Activated CD4-positive, alpha-beta memory T cell treated with anti-CD3 and anti-CD28 coated beads for 36 hours (primary cell): ENCODE measurements at regions not wholly inside any gene's neighbourhood (a gene's known extent, or its start where the extent isn't known, plus 50 kb on each side); places are given as distances from the start of the nearest gene placed in this dataset.

Experiments
- CTCF ChIA-PET: fragments of 350-600 bp; sonication (Branson Sonifier 250); formaldehyde crosslinking; loops from one replicate; lab custom pipeline; 2021; ENCODE audit warnings: antibody characterized with exemption, inconsistent platforms; lab: Charles Lee
- POLR2A ChIA-PET: fragments of 350-600 bp; sonication (Branson Sonifier 250); formaldehyde crosslinking; loops from one replicate; lab custom pipeline; 2021; ENCODE audit warnings: antibody characterized with exemption; lab: Charles Lee
- DNase-seq: peaks from one replicate; pipeline ENCODE4 v3.0.0-alpha.2; 2020
- H3K27ac Mint-ChIP-seq: one replicate; pipeline ENCODE4 v1.8.0; 2021; ENCODE audit warnings: mixed read lengths
- H3K27me3 Mint-ChIP-seq: one replicate; pipeline ENCODE4 v1.8.0; 2021; ENCODE audit warnings: mixed read lengths
- H3K36me3 Mint-ChIP-seq: one replicate; pipeline ENCODE4 v1.8.0; 2021; ENCODE audit warnings: mixed read lengths
- H3K4me1 Mint-ChIP-seq: one replicate; pipeline ENCODE4 v1.8.0; 2021; ENCODE audit warnings: low read depth, mixed read lengths
- H3K4me3 Mint-ChIP-seq: one replicate; pipeline ENCODE4 v1.8.0; 2021; ENCODE audit warnings: mild to moderate bottlenecking, mixed read lengths
- H3K9me3 Mint-ChIP-seq: one replicate; pipeline ENCODE4 v1.8.0; 2021; ENCODE audit warnings: mixed read lengths
- intact Hi-C: fragments of 100-400 bp; cut with micrococcal nuclease; formaldehyde crosslinking; loops from one replicate; pipeline ENCODE4 v1.15.1; 2023

- Mint-ChIP-seq H3K4me1 (peaks cover 30% of the 10 kb centered on the region), H3K27me3 (peaks cover 3% of the 10 kb centered on the region), H3K4me3 (no peak overlapping the region), H3K9me3 (no peaks in the 10 kb centered on the region), H3K36me3 (no peaks in the 10 kb centered on the region), H3K27ac (peak overlapping the region; percentile 83)
- ChIA-PET POLR2A (interaction anchor here (0.6 to 1.6 kb wide), 4 partner anchors 12 to 195 kb away, joined by 3 to 4 read pairs (median 3); partner anchors contain the start of gene KLF7), CTCF (no interaction called here)
- DNase-seq: no peak
- intact Hi-C loops: loop anchor here (1.0 to 10.0 kb wide), 8 partner anchors 15 to 333 kb away; no protein-coding TSS in a partner anchor
These were observed 151.7 kb upstream of the KLF7 start for GRCh38 chr2:207317378-207317984.

GRCh38 chr2:207318181-207318628, 152.5 kb upstream of the KLF7 start:
- DNase-seq: no peak
- Mint-ChIP-seq H3K36me3 (no peaks in the 10 kb centered on the region), H3K27me3 (peaks cover 3% of the 10 kb centered on the region), H3K4me3 (no peak overlapping the region), H3K27ac (peak overlapping the region; percentile 83), H3K9me3 (no peaks in the 10 kb centered on the region), H3K4me1 (peaks cover 26% of the 10 kb centered on the region)
- ChIA-PET POLR2A (interaction anchor here (0.9 to 1.6 kb wide), 2 partner anchors 10 to 14 kb away, joined by 3 to 4 read pairs; no protein-coding TSS in a partner anchor), CTCF (no interaction called here)
- intact Hi-C loops: loop anchor here (10.0 kb wide), 1 partner anchor 333 kb away; no protein-coding TSS in a partner anchor

GRCh38 chr2:207319316-207319715, 153.6 kb upstream of the KLF7 start:
- Mint-ChIP-seq H3K4me3 (no peak overlapping the region), H3K4me1 (peaks cover 26% of the 10 kb centered on the region), H3K27ac (no peak overlapping the region), H3K36me3 (no peaks in the 10 kb centered on the region), H3K9me3 (no peaks in the 10 kb centered on the region), H3K27me3 (peaks cover 3% of the 10 kb centered on the region)
- DNase-seq: peak; percentile 36
- intact Hi-C loops: loop anchor here (10.0 kb wide), 1 partner anchor 335 kb away; no protein-coding TSS in a partner anchor
- ChIA-PET CTCF (no interaction called here), POLR2A (no interaction called here)

GRCh38 chr2:207320381-207321159, 154.8 kb upstream of the KLF7 start:
- Mint-ChIP-seq H3K27ac (no peak overlapping the region), H3K4me1 (peaks cover 26% of the 10 kb centered on the region), H3K9me3 (no peaks in the 10 kb centered on the region), H3K36me3 (no peaks in the 10 kb centered on the region), H3K4me3 (no peak overlapping the region), H3K27me3 (peaks cover 3% of the 10 kb centered on the region)
- intact Hi-C loops: no loop called here
- no peak for DNase-seq
- POLR2A ChIA-PET: no interaction called here
- CTCF ChIA-PET: interaction anchor here (1.5 kb wide), 1 partner anchor 14 kb away, joined by 4 read pairs; no protein-coding TSS in a partner anchor

GRCh38 chr2:207321514-207321913, 155.8 kb upstream of the KLF7 start:
- intact Hi-C loops: no loop called here
- Mint-ChIP-seq H3K9me3 (no peaks in the 10 kb centered on the region), H3K4me1 (peaks cover 26% of the 10 kb centered on the region), H3K27ac (no peak overlapping the region), H3K4me3 (no peak overlapping the region), H3K36me3 (no peaks in the 10 kb centered on the region), H3K27me3 (peaks cover 3% of the 10 kb centered on the region)
- no peak for DNase-seq
- ChIA-PET CTCF (no interaction called here), POLR2A (no interaction called here)

- CTCF ChIA-PET: no interaction called here
- Mint-ChIP-seq H3K9me3 (no peaks in the 10 kb centered on the region), H3K4me3 (no peak overlapping the region), H3K4me1 (peaks cover 21% of the 10 kb centered on the region), H3K27me3 (peaks cover 3% of the 10 kb centered on the region), H3K27ac (no peak overlapping the region), H3K36me3 (no peaks in the 10 kb centered on the region)
- no peak for DNase-seq
- POLR2A ChIA-PET: no interaction called here
- intact Hi-C loops: no loop called here
These were observed 158.3 kb upstream of the KLF7 start for GRCh38 chr2:207324001-207324400.

GRCh38 chr2:207327513-207327912, 161.8 kb upstream of the KLF7 start:
- POLR2A ChIA-PET: no interaction called here
- no peak for DNase-seq
- intact Hi-C loops: no loop called here
- CTCF ChIA-PET: no interaction called here
- Mint-ChIP-seq H3K27me3 (no peaks in the 10 kb centered on the region), H3K4me3 (no peak overlapping the region), H3K36me3 (peaks cover 4% of the 10 kb centered on the region), H3K9me3 (no peaks in the 10 kb centered on the region), H3K4me1 (peaks cover 48% of the 10 kb centered on the region), H3K27ac (no peak overlapping the region)

GRCh38 chr2:207328944-207329386, 163.2 kb upstream of the KLF7 start:
- Mint-ChIP-seq H3K4me3 (peak overlapping the region; percentile 66), H3K9me3 (no peaks in the 10 kb centered on the region), H3K27me3 (no peaks in the 10 kb centered on the region), H3K4me1 (peaks cover 63% of the 10 kb centered on the region), H3K36me3 (peaks cover 6% of the 10 kb centered on the region), H3K27ac (peak overlapping the region; percentile 98)
- POLR2A ChIA-PET: interaction anchor here (0.8 to 1.8 kb wide), 4 partner anchors 10 to 162 kb away, joined by 3 to 10 read pairs (median 4); partner anchors contain the start of gene KLF7
- intact Hi-C loops: loop anchor here (1.0 kb wide), 1 partner anchor 8 kb away; no protein-coding TSS in a partner anchor
- peak; percentile 32 for DNase-seq
- CTCF ChIA-PET: interaction anchor here (1.4 kb wide), 1 partner anchor 144 kb away, joined by 4 read pairs; no protein-coding TSS in a partner anchor

GRCh38 chr2:207330912-207331311, 165.2 kb upstream of the KLF7 start:
- ChIA-PET CTCF (interaction anchor here (0.9 kb wide), 1 partner anchor 165 kb away, joined by 4 read pairs; the partner anchor contains the start of gene KLF7), POLR2A (interaction anchor here (0.6 to 1.4 kb wide), 9 partner anchors 19 to 199 kb away, joined by 3 to 5 read pairs (median 4); partner anchors contain the start of genes CREB1 and KLF7)
- Mint-ChIP-seq H3K4me1 (peaks cover 81% of the 10 kb centered on the region), H3K27me3 (no peaks in the 10 kb centered on the region), H3K9me3 (no peaks in the 10 kb centered on the region), H3K27ac (peak overlapping the region; percentile 98), H3K36me3 (peaks cover 6% of the 10 kb centered on the region), H3K4me3 (peak overlapping the region; percentile 61)
- DNase-seq: peak; percentile 86
- intact Hi-C loops: loop anchor here (1.0 to 10.0 kb wide), 8 partner anchors 20 to 536 kb away; partner anchors contain the start of genes CCNYL1 and METTL21A

GRCh38 chr2:207331674-207332073, 165.9 kb upstream of the KLF7 start:
- CTCF ChIA-PET: no interaction called here
- H3K36me3 Mint-ChIP-seq: peaks cover 6% of the 10 kb centered on the region
- POLR2A ChIA-PET: interaction anchor here (0.8 to 1.4 kb wide), 4 partner anchors 14 to 198 kb away, joined by 3 to 4 read pairs (median 3); partner anchors contain the start of gene CREB1
- peak overlapping the region; percentile 61 for H3K4me3 Mint-ChIP-seq
- peak overlapping the region; percentile 98 for H3K27ac Mint-ChIP-seq
- H3K27me3 Mint-ChIP-seq: no peaks in the 10 kb centered on the region
- no peaks in the 10 kb centered on the region for H3K9me3 Mint-ChIP-seq
- intact Hi-C loops: loop anchor here (1.0 to 10.0 kb wide), 12 partner anchors 14 to 537 kb away; partner anchors contain the start of genes CCNYL1, CREB1 and METTL21A
- peaks cover 86% of the 10 kb centered on the region for H3K4me1 Mint-ChIP-seq
- DNase-seq: no peak

- Mint-ChIP-seq H3K27me3 (no peaks in the 10 kb centered on the region), H3K4me1 (peaks cover 90% of the 10 kb centered on the region), H3K36me3 (peaks cover 6% of the 10 kb centered on the region), H3K27ac (peak overlapping the region; percentile 98), H3K9me3 (no peaks in the 10 kb centered on the region), H3K4me3 (peak overlapping the region; percentile 36)
- CTCF ChIA-PET: no interaction called here
- POLR2A ChIA-PET: interaction anchor here (0.8 to 1.4 kb wide), 5 partner anchors 15 to 197 kb away, joined by 3 to 4 read pairs (median 3); partner anchors contain the start of genes CREB1 and KLF7
- DNase-seq: no peak
- intact Hi-C loops: loop anchor here (1.0 to 10.0 kb wide), 8 partner anchors 15 to 538 kb away; partner anchors contain the start of genes CCNYL1, CREB1 and METTL21A
These were observed 166.9 kb upstream of the KLF7 start for GRCh38 chr2:207332480-207333212.
